ENCODE measurements at regions not wholly inside any gene's neighbourhood (a gene's known extent, or its start where the extent isn't known, plus 50 kb on each side); places are given as distances from the start of the nearest gene placed in this dataset.

DNA sequence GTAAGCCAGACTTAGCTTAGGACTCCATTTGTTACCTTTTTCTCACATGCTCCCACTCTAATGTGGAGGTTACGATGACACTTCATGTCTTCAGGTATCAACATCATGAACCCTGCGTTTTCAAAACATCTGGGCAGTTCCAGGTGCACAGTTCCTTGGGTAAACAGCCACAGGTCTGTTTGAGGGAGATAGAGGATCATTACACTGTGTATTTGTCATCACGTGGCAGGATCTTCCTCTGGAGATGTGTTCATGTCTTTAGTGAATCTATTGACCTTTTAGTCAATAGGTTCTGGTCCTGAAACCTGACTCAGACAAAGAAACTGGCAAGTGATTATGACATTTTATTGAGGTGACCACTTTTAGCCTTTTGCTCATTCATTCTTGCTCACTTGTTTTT is 145.5 kb downstream of the ANKRD7 start:
- Histone ChIP-seq H3K18ac (ENCODE audit: low read depth, low read length) (no peak overlapping the region), H4K5ac (ENCODE audit: low read depth, low read length) (no peak overlapping the region), H2BK120ac (ENCODE audit: low read depth, low read length) (no peak overlapping the region), H3K9ac (ENCODE audit: low read depth, low read length) (no peak overlapping the region), H4K91ac (ENCODE audit: insufficient read depth, low read depth, low read length) (no peak overlapping the region), H2AK5ac (ENCODE audit: low read depth, low read length) (no peak overlapping the region), H3K4me3 (ENCODE audit: insufficient read depth, low read depth, low read length) (no peak overlapping the region), H3K14ac (replicated peaks; ENCODE audit: low read depth, low read length) (no peak overlapping the region), H3K9me3 (ENCODE audit: control insufficient read depth, insufficient read depth, low read length) (peaks cover 3% of the 10 kb centered on the region), H3K9me1 (ENCODE audit: insufficient read depth, low read length) (no peaks in the 10 kb centered on the region), H2AFZ (replicated peaks; ENCODE audit: low read length, poor library complexity) (no peak overlapping the region), H3K4ac (ENCODE audit: low read depth, low read length) (no peak overlapping the region), H4K8ac (ENCODE audit: low read depth in 2 of 2, low read length in 2 of 2) (no peak overlapping the region), H3K4me1 (ENCODE audit: control insufficient read depth, insufficient read depth, low read length) (no peaks in the 10 kb centered on the region), H2BK20ac (ENCODE audit: low read depth, low read length) (no peak overlapping the region), H3K23ac (ENCODE audit: low read depth, low read length) (no peak overlapping the region), H2AK9ac (replicated peaks; ENCODE audit: low read depth, low read length, poor library complexity) (no peak overlapping the region), H4K20me1 (ENCODE audit: insufficient read depth, low read length) (no peaks in the 10 kb centered on the region), H3K56ac (ENCODE audit: extremely low read depth, insufficient read depth, low read length) (no peak overlapping the region), H3K79me1 (ENCODE audit: low read depth in 1 of 2, low read length in 2 of 2) (no peaks in the 10 kb centered on the region), H3K27me3 (ENCODE audit: control insufficient read depth, insufficient read depth, low read length) (no peaks in the 10 kb centered on the region), H2BK5ac (ENCODE audit: low read depth, low read length, poor library complexity, severe bottlenecking) (no peak overlapping the region), H3K4me2 (ENCODE audit: low read depth, low read length) (no peak overlapping the region), H3K36me3 (ENCODE audit: control insufficient read depth, insufficient read depth, low read length) (no peaks in the 10 kb centered on the region), H2BK15ac (ENCODE audit: low read depth, low read length) (no peak overlapping the region), H3K27ac (ENCODE audit: insufficient read depth, low read length) (no peak overlapping the region)
- no CpG with 5 or more reads among the region's 3 CpGs for WGBS, 2 experiments (ENCODE audit: extremely low coverage in 2 of 2, insufficient read length in 1 of 2)
- ChIA-PET POLR2A (ENCODE audit: unreplicated experiment) (no interaction called here), CTCF (no interaction called here)
- in situ Hi-C loops (cut with MboI; ENCODE audit: low sequenced_read_pairs) (no loop called here), dilution Hi-C loops (cut with HindIII; ENCODE audit: low sequenced_read_pairs, unreplicated experiment) (no loop called here), intact Hi-C loops (cut with micrococcal nuclease) (no loop called here)
- no peak for TF ChIP-seq RFX5 (IDR thresholded peaks at IDR 0.05; ENCODE audit: low read depth, low read length)
- TF ChIP-seq, protein P1, sequence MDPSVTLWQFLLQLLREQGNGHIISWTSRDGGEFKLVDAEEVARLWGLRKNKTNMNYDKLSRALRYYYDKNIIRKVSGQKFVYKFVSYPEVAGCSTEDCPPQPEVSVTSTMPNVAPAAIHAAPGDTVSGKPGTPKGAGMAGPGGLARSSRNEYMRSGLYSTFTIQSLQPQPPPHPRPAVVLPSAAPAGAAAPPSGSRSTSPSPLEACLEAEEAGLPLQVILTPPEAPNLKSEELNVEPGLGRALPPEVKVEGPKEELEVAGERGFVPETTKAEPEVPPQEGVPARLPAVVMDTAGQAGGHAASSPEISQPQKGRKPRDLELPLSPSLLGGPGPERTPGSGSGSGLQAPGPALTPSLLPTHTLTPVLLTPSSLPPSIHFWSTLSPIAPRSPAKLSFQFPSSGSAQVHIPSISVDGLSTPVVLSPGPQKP (IDR thresholded peaks at IDR 0.05; ENCODE audit: borderline replicate concordance, low read depth, low read length) = no peak
- no peak for TF ChIP-seq RCOR1 (IDR thresholded peaks at IDR 0.05; ENCODE audit: insufficient replicate concordance, low read length)
- TF ChIP-seq MAZ (IDR thresholded peaks at IDR 0.05; ENCODE audit: borderline replicate concordance, low read depth, low read length) = no peak
- no peak for TF ChIP-seq NFE2L2 (IDR thresholded peaks at IDR 0.05; ENCODE audit: low read depth, low read length)
- no peak for TF ChIP-seq MAFK (IDR thresholded peaks at IDR 0.05; ENCODE audit: low read depth, low read length)
- TF ChIP-seq CEBPB (IDR thresholded peaks at IDR 0.05; ENCODE audit: low read depth, low read length) = no peak
- TF ChIP-seq, protein P2, sequence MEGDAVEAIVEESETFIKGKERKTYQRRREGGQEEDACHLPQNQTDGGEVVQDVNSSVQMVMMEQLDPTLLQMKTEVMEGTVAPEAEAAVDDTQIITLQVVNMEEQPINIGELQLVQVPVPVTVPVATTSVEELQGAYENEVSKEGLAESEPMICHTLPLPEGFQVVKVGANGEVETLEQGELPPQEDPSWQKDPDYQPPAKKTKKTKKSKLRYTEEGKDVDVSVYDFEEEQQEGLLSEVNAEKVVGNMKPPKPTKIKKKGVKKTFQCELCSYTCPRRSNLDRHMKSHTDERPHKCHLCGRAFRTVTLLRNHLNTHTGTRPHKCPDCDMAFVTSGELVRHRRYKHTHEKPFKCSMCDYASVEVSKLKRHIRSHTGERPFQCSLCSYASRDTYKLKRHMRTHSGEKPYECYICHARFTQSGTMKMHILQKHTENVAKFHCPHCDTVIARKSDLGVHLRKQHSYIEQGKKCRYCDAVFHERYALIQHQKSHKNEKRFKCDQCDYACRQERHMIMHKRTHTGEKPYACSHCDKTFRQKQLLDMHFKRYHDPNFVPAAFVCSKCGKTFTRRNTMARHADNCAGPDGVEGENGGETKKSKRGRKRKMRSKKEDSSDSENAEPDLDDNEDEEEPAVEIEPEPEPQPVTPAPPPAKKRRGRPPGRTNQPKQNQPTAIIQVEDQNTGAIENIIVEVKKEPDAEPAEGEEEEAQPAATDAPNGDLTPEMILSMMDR (conservative IDR thresholded peaks at IDR 0.05; ENCODE audit: low read depth, low read length) = no peak
- TF ChIP-seq BHLHE40 (IDR thresholded peaks at IDR 0.05; ENCODE audit: low read depth, low read length) = no peak
- TF ChIP-seq, protein P3, sequence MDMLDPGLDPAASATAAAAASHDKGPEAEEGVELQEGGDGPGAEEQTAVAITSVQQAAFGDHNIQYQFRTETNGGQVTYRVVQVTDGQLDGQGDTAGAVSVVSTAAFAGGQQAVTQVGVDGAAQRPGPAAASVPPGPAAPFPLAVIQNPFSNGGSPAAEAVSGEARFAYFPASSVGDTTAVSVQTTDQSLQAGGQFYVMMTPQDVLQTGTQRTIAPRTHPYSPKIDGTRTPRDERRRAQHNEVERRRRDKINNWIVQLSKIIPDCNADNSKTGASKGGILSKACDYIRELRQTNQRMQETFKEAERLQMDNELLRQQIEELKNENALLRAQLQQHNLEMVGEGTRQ (IDR thresholded peaks at IDR 0.05; ENCODE audit: low read depth, low read length) = no peak
- TF ChIP-seq POLR2A (IDR thresholded peaks at IDR 0.05; ENCODE audit: low read depth, low read length) = no peak
- ATAC-seq (ENCODE audit: low read depth) (no peak), DNase-seq (no peak)
- BruUV-seq (replicated peaks) = no TSS peak

Data from IMR-90 (cell line).